ENCODE measurements at regions not wholly inside any gene's neighbourhood (a gene's known extent, or its start where the extent isn't known, plus 50 kb on each side); places are given as distances from the start of the nearest gene placed in this dataset.
A peak's percentile ranks its signal among the peaks of the same experiment; 100 is the strongest.

GRCh38 chr5:81856948-81857928, 106.3 kb upstream of the SSBP2 start:
- DNase-seq (ENCODE audit: low spot score): peak; percentile 58

GRCh38 chr5:81855591-81855990, 104.7 kb upstream of the SSBP2 start:
- no peak for DNase-seq (ENCODE audit: low spot score)

- DNase-seq (ENCODE audit: low spot score): no peak
These were observed 104.0 kb upstream of the SSBP2 start for GRCh38 chr5:81854915-81855314.

GRCh38 chr5:81854485-81854884, 103.6 kb upstream of the SSBP2 start:
- no peak for DNase-seq (ENCODE audit: low spot score)

DNA sequence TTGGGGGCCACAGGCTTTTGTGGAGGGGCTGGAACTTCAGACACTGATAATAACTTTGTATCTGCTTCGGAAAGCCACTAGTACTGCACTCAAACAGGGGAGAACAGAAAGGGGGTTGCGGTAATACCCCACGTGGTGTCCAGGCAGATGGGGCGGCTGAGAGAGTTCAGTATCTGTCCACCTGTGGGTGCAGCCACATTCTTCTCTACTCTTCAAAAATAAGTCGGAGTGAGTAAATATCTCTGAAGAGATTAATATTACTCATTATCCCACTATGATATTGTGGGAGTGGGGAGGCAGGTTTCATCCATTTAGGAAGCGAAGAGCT, 102.1 kb upstream of the SSBP2 start:
- no peak for DNase-seq (ENCODE audit: low spot score)

- DNase-seq (ENCODE audit: low spot score): peak; percentile 50
These were observed 101.6 kb upstream of the SSBP2 start for GRCh38 chr5:81852291-81853029.

DNA sequence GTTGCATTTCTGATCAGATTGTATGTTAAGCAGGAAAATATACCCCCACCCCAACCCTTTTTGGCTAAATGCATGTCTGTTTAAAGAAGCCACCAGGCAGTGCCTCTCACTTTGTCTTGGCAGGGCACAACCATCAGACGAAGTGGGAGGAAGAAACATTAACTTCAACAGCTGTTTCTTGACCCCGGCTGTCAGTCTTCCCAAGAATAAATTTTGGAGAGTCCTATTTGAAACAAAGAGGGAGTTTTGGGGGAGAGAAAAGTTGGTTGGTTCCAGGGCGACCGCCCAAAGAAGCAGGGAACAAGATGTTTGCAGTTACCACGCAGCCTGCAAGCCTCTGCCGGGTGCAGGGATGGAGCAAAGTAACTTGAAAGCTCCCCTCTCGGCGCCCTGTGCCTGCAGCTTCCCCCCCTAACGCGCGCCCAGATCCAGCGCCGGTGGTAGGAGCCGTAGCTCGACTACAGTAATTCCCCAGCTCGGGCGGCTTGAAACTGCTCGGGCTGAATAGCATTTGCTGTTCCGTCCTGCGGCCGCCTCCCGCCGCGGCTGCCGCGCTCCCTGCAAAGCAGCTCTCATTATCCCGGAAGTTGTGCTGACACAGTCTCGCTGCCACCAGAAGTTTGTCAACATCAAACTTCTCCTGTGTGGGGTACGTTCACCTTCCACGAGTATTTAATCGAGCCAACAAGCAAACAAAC, 100.7 kb upstream of the SSBP2 start:
- DNase-seq (ENCODE audit: low spot score): peak; percentile 98

- no peak for DNase-seq (ENCODE audit: low spot score)
These were observed 99.8 kb upstream of the SSBP2 start for GRCh38 chr5:81850501-81851357.

DNA sequence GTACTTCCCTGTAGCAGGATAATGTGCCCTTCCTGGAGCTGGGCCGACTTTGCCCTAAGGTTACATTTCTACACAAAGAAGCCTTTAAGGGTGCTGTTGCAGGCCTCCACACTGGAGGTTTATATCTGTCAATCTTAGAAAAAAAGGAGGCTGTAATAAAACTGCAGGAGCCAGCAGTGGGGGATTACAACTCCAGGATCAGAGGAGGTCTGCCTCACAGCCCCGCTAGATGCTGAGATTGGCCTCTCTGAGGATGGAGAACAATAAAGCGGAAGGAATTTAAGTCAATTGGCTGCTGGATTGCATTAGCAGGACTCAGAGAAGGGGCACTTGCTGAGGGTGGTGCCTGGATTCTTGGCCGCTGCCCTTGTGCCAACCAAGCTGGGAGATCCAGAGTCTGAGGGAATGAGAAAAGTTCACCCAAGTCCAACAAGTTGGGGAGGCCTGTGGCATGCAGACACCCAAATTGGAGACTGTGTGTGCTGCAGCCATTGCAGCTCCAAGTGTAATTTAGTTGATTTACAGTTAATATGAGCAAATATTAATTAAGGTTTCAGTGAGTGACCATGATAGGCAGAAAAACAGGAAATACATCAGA, 99.0 kb upstream of the SSBP2 start:
- no peak for DNase-seq (ENCODE audit: low spot score)

GRCh38 chr5:81848362-81848880, 97.5 kb upstream of the SSBP2 start:
- DNase-seq (ENCODE audit: low spot score): peak; percentile 35

- no peak for DNase-seq (ENCODE audit: low spot score)
These were observed 95.4 kb upstream of the SSBP2 start for GRCh38 chr5:81846301-81846700.

DNA sequence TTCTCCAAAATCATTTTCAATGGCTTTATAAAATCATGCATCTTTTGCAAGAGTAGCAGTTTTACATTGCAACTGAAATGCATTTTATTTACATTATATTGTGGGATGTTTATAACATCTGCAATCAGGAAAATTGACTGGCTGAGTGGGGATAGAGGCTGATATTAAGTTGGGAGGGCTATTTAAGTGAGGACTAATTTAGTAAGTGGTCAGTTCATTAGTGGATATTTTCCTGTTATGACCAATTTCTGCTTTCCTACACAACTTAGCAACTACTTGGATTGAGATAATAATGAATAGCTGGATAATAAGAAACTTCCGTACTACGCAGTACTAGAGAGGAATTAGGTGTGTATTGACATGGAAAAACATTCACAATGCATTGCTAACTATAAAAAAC, 92.9 kb upstream of the SSBP2 start:
- no peak for DNase-seq (ENCODE audit: low spot score)

DNA sequence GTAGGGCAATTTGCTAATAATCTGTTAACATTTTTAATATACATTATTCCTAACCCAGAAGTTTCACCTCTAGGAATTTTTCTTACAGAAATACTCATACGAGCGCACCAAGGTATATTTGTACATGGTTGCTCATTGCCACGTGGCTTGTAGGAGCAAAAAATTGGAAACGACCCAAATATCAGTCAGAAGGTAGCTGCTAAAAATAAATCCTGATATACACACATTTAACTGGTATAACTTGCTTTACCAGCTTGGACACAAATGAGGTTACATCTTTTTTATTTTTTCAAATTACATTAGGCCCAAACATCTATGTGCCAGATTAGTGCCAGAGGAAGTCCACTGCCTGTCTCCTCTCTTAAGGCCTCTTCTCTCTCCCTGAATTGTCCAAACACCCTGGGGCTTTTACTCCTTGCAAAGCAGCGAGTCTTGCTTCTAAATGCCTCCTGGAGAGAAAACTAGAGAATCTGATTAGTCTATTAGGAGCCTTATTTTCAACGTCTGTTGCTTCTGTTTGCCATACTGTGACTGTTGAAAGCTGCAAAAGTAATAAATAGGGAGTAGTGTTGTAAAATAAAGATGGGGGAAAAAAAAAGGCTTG, 92.0 kb upstream of the SSBP2 start:
- DNase-seq (ENCODE audit: low spot score): peak; percentile 66

DNA sequence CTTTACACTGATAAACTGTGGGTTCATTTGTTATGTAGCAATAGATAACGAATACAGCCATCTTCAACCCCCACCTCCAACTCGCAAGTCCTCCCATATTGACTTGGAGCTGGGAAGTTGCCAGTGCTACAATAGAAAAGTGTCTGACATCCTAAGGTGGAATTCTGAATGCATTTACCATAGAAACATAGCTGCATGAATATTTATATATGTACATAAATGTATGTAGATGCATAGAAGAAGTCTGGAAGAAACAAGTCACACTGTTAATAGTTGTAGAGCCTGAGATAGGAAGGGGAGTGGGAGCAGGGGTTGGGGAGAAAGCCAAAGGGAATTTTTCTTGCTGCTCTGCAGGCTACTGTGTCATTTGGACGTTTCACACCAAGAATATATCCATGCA, 88.1 kb upstream of the SSBP2 start:
- no peak for DNase-seq (ENCODE audit: low spot score)

- peak; percentile 41 for DNase-seq (ENCODE audit: low spot score)
These were observed 87.5 kb upstream of the SSBP2 start for GRCh38 chr5:81838307-81838906.

DNA sequence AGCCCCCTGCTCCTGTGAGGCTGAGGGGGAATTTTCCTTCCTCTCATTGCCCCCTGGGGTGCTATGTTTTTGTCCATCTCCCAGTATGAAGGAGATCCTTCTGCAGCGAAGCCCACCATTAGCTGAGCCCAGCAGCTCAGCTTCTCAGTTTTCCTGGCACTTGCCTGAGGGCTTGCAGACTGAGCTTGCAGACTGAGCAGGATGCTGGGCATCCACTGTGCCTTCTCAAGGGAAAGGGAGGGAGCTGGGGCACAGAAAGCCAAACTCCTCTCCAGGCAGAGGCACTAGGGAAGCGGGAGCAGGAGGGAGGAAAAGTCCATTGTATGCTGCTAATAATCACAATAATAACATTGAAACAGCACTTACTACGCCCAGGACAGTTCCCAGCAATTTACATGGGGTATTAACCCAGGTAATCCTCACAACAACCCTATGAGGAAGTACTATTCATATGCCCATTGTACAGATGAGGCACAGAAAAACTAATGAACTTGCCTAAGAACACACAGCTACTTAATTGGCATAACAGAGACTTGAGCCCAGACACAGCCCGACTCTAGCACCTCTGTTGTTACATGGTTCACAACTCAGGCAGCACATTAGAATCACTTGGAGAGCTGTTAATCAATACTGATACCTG, 86.9 kb upstream of the SSBP2 start:
- no peak for DNase-seq (ENCODE audit: low spot score)

- DNase-seq (ENCODE audit: low spot score): peak; percentile 70
These were observed 85.0 kb upstream of the SSBP2 start for GRCh38 chr5:81835814-81836367.

DNA sequence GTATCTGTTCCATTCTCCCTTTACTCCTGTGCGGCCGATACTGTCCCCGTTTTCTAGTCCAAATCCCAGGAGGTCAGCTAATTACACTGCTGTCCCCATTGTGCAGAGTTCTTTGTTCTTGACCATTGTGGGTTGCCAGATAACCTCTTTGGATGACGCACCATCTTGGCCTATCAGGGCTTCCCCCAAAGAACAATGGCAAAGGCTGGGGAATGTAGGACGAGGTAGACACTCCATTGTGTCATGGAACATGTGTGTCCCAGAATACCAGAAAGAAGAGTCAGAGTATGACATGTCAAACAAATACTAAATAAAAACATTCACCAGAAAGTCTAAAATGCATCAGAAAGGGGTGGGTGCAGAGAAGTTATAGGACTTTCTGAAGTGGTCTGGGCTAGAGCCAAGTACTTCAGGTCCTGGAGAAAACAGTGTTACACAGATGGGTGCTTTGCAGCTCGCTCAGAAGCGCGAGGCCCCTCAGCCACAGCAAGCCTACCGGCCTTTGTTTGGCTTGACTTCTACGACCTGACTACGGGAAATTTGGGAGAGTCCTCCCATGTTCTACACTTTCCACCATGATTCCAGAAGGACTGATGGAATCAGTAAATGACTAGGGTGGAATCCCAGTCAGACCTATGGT, 83.2 kb upstream of the SSBP2 start:
- DNase-seq (ENCODE audit: low spot score): no peak

- no peak for DNase-seq (ENCODE audit: low spot score)
These were observed 79.7 kb upstream of the SSBP2 start for GRCh38 chr5:81830596-81830995.
